GM18511 (cell line): ENCODE measurements at regions not wholly inside any gene's neighbourhood (a gene's known extent, or its start where the extent isn't known, plus 50 kb on each side); places are given as distances from the start of the nearest gene placed in this dataset.

Experiments
- ATAC-seq: cut with Tn5 transposase; IDR thresholded peaks from one replicate; pipeline ENCODE4 v1.9.1; 2021; ENCODE audit warnings: mild to moderate bottlenecking, moderate library complexity; ENCODE audit not compliant: unreplicated experiment

DNA sequence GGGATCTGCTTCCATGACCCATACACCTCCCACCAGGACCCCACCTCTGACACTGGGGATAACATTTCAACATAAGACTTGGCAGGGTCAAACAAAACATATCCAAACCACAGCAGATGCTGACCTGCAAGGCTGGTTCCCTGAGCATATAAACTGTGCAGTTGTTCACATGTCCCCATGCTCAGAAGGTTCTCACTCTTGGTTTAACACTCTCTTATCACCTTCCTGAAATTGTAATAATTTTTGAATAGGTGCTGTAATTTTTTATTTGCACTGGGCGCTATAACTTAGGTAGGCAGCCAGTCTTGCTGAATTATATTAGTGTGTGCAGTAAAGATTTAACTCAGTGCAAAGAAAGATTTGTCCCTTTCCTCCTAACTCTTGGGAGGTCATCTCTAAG lies 824.8 kb upstream of the SOX9 start:
- ATAC-seq, result no peak

DNA sequence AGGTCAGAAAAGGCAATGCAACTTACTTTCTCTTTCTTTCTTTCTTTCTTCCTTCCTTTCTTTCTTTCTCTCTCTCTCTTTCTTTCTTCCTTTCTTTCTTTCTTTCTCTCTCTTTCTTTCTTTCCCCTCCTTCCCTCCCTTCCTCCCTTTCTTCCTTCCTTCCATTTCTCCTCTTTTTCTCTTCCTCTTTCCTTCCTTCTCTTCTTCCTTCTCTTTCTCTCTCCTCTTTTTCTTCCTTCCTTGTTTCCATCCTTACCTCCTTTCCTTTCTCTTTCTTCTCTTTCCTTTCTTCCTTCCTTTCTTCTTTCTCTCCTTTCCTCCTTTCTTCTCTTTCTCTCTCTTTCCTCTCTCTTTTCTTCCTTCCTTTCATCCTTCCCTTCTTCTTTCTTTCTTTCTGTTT lies 819.8 kb upstream of the SOX9 start:
- ATAC-seq, result no peak

DNA sequence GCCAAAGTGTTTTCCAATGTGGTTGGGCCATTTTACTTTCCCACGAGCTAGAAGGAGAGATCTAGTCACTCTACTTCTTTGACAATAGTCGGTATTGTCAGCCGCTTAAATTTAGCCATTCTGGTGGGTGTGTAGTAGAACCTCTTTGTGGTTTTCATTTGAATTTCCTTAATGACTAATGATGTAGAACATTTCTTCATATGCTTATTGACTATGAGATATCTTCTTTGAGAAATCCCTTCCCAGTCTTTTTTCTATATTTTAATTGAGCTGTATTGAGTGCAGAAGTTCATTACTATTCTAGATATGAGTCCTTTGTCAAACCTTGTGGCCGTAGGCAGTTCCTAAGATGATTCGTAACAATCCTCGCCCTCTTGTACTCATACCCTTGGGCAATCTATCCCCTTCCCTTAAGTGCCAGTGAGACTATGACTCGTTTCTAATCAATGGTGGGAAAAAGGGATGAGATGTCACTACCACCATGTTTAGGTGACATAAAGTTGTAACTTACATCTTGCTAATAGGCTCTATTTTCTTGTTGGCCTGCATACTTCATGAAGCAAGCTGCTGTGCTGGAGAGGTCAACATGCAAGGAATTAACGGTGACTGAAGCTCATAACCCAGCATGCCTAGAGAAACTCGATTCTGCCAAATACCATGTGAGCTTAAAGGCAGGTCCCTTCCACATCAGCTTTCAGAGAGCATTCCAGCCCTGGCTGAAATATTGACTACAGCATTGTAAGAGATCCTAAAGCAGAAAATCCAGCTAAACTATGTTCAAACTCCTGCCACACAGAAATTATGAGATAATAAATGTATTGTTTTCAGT lies 817.9 kb upstream of the SOX9 start:
- ATAC-seq, result no peak

DNA sequence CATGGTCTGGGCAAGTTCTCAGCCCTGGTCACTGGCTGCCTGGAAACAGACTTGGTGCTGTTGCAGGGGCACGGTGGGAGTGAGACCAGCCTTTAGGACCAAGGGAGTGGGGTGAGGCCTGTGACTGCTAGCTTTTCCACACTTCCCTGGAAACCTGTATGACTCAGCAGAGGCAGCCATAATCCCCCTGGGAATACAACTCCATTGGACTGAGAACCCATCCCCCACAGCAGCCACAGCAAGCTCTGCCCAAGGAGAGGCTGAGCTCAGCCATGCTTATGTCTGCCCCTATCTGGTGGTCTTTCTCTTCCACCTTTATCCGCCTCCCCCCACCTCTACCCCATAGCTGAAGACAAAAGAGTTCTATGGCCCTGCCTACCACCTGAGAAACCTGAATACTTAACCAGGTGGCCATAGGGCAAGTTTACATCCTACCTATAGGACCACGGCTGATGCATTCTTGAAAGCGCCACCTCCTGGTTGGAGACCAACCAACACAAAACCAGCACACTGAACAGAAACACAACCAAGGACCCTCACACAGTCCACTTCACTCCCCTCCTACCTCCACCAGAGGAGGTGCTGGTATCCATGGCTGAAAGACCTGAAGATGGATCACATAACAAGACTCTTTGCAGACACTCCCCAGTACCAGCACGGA lies 816.2 kb upstream of the SOX9 start:
- no peak for ATAC-seq

DNA sequence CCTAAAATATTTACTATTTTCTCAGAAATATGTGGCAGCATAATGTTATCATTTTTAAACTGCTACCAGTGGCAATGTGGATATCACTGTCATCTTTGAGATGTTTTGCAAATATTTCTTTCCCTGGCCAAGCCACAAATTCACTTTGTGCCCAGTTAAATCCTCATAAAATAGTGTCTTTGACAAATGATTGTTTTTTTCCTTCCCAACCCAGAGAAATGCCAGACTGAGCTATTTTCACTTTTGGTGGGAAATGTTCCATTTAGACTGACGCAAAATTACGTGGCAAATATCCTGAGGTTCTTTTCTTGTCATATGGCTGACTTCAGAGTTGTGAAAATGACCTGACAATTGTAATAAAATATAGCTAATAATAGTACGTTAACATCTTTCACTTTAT lies 807.0 kb upstream of the SOX9 start:
- no peak for ATAC-seq

DNA sequence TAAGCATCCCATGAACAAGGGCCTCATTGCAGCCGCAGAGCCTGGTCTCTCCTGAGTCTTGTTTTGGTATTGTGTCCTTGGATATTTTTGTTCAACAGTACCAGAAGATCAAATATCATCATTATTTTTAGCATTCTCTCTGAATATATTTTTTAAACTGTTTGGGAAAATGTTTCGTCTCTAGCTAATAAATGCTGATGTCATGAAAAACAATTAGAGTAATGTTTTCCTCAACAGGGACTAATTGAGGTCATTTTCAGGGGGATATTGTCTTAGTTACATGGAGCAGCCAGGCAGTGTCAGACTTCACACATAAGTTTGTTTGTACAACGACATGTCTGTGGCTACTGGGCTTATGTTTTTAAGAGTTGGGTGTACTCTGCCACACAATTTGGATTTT lies 805.3 kb upstream of the SOX9 start:
- ATAC-seq, result no peak

DNA sequence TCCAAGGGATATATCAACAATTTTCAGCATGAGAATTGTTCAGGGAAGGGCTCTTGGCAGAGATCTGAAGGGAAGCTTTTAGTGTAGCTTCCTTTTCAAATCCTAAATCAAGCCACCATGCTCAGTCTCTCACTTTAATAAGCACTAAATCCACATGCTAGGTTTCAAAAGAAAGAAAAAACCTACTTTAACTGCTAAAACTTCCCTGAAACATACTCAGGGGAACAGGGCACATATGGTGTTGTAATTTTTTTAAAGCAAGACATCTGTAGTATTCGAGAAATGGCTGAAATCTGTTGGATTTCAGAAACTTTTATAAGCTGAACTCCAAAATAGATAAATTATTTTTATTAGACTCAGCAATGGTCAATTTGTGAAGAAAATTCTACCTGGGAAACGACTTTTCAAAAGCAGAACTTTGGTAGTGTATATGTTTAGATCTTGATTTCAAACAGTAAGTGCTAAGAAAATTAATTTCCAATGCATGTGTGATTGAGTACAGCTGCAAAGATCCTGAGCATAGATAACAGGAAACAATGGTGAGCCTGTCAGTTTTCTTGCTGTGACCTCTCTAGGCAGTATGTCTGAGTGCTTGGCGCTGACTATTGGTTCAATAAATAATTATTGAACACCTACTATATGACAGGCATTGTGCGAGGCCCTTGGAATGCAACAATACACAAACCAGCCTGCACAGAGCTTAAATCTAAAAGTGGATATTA lies 804.5 kb upstream of the SOX9 start:
- no peak for ATAC-seq

DNA sequence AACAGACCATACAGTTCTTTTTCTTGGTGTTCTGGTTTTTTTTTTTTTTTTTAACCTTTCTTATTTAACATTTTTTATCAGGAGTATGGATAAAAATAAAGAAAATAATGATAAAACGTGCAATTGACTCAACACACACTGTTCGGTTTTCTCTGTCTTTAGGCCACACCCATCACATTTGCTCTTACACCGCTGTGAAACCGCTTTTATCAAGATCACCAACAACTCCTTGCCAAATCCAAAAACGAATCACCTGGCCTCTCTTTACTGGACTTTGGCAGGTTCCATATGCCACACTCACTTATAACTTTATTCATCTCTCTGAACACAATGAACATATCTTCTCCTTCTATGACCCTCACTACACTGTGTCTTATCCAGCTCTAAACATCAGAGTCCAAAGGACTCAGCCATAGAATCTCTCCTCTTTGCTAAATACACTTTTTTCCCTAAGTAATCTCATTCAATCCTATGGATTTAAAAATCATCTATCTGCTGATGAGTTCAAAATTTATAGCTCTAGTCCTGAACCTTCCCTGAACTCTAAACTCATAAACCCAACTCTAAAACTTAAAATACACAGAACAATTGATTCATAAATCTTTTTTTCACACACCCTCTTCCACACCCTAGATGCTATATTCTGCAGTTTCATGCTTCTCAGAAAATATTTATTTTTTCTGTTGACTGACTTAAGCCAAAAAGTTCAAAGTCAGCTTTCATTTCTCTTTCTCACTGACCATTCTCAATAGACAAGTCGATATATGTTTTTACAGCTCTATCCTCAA lies 800.6 kb upstream of the SOX9 start:
- no peak for ATAC-seq

DNA sequence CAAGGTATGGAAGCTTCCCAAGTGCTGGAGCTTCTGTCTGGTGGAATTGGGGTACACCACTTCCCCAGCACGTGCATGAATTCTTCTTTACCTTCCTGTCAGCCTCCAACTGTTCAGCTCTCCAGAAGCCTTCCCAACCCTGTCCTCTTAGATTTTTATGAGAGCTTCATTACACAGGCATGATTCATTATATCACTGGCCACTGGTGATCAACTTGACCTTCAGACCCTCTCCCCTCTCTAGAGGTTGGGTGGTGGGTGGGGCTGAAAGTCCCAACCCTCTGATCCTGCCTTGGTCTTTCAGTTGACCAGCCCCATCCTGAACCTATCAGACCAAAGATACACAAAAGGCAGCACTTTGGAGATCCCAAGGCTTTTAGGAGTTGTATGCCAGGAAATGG lies 795.7 kb upstream of the SOX9 start:
- no peak for ATAC-seq

DNA sequence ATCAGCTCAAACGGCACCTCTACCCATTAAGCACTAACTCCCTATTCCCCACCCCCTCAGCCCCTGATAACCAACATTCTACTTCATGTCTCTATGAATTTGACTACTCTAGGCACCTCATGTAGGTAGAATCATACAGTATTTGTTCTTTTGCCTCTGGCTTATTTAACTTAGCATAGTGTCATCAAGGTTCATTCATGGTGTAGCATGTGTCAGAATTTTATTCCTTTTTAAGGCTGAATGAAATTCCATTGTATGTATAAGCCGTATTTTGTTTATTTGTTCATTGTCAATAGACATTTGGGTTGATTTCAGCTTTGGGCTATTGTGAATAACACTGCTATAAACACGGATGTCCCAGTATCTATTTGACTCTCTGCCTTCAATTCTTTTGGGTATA lies 794.9 kb upstream of the SOX9 start:
- ATAC-seq, result no peak

DNA sequence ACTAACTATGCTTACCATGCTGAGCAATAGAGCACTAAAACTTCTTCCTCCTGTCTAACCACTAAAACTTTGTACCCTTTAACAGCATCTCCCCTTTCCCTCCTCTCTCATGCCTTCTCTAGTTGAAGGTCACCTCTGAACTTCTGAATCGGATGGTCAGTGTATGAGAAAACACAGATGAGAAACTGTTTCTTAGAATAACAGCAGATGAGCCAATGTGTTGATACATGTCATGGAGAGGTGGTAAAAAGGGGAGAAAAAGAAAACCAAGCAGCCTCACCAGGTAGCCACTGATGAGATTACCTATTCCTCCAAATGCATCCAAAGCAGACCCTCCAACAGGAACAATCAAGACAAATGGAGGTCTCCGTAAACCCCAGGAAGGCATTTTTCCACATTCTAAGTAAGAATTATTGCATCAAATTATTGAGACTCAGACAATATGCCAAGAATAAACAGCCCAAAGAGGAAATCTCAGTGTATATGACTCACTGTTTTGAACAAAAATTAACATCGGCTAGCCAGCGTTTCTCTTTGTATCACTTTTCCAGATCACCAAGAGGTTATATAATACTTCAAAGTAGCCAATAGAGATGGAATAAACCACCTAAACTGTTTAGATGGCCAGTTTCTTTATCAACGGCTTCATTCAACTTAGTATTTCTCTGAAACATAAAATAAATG lies 793.3 kb upstream of the SOX9 start:
- ATAC-seq, result no peak

DNA sequence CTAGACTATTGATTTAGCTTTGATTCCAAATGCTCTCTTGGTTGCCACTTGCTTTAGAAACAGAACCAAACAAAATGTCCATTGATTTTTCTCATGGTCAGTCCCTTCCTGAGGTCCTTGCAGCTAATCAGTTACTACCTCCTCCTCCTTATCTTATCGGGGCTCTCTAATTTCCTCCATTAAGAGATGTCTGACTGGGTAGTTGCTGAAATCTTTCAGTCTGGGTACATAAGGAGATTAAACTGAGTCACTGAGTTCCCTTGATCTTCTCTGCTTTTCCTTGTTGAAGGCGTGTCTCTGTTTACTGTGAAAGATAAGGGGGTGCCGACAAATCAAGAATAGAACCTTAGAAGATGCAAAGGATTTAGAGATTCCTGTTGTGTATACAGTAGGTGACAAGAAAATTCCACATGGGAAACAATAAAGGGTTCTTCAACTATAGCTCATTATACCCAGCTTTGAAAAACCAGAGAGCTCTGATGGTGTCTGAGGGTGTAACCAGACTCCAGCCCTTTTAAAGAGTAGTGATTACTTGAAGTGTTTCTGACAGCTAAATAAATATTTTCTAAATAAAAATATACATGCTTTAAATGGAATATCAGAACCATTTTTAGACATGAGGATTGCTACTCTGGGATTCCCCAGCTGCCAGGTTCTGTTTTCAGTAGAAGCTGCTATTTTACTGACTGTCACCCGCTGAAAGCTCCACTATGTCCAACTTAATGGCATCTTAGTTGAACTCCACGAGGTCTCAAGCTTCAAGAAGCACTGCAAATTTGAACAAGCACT lies 791.3 kb upstream of the SOX9 start:
- no peak for ATAC-seq

DNA sequence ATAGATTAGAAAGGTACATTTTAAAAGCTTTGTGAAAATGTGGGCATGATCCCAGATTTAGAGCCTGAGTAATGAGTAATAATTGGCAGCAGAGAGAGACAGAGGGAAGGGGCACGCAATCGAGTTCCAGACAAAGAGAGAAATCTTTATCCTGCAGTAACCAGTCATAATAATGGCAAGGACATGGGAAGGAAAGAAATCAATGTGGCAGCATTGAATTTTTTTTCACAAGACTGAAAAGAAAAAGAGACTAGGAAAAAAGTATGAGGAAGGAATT lies 790.8 kb upstream of the SOX9 start:
- ATAC-seq, result no peak

DNA sequence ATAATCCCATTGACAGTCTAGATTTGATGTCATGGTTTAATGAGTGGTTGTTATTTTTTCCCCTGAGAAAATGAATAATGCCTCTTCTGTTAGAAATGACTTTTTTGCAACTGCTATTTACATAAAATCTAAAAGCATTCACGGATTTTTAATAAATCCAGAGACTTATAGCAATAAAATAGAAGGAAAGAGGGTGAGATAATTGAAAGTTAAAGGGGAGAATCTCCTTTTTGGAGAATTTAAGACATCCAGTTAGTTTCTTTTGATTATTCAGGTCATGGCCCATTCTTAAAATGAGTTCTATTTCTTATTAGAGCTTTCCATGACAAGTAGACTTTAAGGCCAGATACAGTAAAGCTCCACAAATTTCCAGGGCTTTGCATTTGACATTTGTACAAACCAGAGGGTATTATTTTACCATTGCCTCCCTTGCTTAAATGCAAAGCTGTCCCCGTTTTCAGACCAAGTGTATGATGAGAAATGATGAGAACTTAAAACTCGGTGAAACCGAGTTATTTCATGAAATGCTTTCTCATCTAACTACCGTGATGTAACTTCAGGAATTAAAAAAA lies 789.0 kb upstream of the SOX9 start:
- ATAC-seq, result no peak

DNA sequence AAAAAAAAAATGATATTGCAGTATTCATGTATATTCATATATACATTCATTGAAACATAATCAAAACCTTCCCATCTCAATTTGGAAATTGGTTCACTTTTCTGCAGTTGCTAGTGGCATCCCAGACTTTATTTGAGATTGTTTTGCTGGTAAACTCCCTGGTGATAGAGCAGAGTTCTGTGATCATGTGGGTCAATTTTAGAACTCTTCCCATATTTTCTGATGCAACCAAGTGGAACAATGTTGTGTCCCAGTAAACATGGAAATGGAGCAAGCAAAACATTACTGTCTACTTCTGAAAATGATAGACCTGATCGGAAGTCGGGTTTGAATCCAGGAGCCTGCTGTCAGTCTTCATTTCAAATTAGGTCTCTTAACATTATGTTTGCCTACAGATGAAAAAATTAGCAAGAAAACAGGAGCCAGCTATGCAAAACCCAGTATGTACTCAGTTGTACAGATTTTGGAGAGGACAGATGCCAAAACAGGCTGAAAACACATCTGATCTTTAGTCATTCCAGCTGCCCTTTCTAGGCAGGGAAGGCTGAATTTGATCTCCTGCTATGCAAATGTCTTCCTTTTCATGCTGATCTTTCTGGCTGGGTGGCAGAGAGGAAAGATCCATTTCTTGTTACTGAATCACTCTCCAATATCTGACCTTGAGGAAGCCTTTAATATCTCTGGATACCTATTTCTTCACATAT lies 786.6 kb upstream of the SOX9 start:
- ATAC-seq, result no peak

DNA sequence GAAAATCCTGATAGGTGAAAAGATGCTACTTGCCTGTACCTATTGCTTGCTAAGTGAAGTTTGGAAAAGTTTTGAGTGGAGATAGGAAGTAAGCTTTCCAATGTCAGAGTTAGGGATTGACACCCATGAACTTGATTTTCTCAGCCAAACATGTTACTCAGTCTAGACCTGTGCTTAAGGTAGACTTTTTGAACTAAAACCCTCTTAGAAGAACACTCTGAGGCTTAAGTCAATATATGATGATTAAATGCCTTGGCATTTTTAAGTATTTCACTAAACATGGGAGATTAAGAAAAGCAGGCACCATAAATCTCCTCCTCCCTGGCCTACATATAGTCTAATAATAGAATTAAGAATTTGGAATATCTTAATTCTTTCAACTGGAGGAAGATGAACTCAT lies 785.6 kb upstream of the SOX9 start:
- ATAC-seq, result no peak

DNA sequence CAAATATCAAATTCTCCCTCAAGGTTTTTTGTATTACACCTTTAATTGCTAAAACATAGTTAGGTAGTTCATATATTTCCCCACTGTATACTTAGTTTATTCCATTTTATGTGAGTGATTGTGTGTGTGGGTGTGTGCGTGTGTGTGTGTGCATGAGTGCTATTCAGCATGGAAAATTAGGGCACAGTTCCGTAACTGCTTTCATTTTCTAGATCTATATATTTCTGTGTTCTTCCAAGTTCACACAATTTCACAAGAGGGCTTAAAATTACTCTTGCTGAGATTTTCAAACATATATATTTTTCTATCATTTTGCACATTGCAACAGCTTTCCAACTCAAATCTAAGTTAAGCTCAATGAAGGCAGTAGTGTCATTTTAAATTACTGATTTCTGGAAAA lies 782.9 kb upstream of the SOX9 start:
- no peak for ATAC-seq

DNA sequence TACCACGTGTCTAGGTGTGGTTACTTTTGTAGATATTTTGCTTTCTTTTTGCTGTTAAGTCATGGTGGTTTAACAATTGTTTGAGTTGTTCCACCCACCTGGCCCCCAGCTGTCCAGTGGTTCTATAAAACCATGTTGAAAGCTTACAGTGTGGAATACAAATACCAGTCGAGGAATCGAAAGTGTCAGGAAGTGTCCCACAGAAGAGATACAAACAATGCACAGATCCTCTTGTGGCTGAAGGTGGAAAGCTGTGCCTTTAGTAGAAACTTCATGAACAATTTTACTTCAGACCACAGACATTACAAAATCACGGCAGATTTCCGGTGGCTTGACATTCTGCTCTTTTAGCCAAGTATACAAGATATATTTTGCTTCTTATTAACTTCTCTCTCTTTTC lies 782.4 kb upstream of the SOX9 start:
- ATAC-seq, result no peak

DNA sequence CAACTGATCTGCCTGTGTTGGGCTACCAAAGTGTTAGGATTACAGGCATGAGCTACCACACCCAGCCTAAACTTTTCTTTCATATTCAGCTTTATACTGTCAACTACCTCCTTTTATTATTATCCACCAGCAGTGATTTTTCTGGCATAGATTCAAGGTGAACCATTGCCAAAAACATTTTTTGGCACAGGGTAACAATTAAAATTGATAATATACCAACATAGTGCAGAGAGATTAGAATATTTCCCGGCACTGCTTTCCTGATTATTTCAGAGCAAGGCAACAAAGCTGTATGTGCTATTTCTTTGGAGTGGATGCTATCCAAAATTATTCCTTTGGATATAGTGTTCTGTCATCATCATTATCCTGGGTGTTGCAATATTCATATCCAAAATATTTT lies 781.6 kb upstream of the SOX9 start:
- ATAC-seq, result no peak
